CD14-positive monocyte (primary cell): ENCODE measurements at regions not wholly inside any gene's neighbourhood (a gene's known extent, or its start where the extent isn't known, plus 50 kb on each side); places are given as distances from the start of the nearest gene placed in this dataset.

ENCODE experiments used
- DNase-seq, 3 donors: peaks; one replicate each; pipeline ENCODE4 v3.0.0-alpha.2; 2011 to 2022
- H2AFZ ChIP-seq: 2 replicates; pipeline ENCODE4 v1.6.0; 2012; ENCODE audit warnings: mild to moderate bottlenecking, low read depth, low read length, inconsistent platforms; ENCODE audit not compliant: insufficient read depth, poor library complexity, severe bottlenecking
- H3K27ac ChIP-seq, 2 donors: 1 replicate in 1 of 2; 2 replicates in 1 of 2; pipeline ENCODE4 v1.5.1; 2012 to 2013; ENCODE audit warnings: low read length in 2 of 2, control low read depth in 1 of 2, inconsistent platforms in 1 of 2, low read depth in 1 of 2, mild to moderate bottlenecking in 1 of 2
- H3K27me3 ChIP-seq, 2 donors: one replicate each; pipeline versions ENCODE4 v1.6.0 to v1.6.1; 2011 to 2013; ENCODE audit warnings: low read length in 2 of 2; ENCODE audit not compliant: control insufficient read depth in 2 of 2, insufficient read depth in 2 of 2
- H3K36me3 ChIP-seq, 2 donors: replicated peaks in 1 of 2; 1 replicate in 1 of 2; 2 replicates in 1 of 2; pipeline versions ENCODE4 v1.5.1 to v1.6.1; 2012 to 2013; ENCODE audit warnings: low read length in 2 of 2, control low read depth in 1 of 2, inconsistent platforms in 1 of 2, mild to moderate bottlenecking in 1 of 2; ENCODE audit not compliant: insufficient read depth in 2 of 2, control insufficient read depth in 1 of 2
- H3K4me1 ChIP-seq, 2 donors: 1 replicate in 1 of 2; 2 replicates in 1 of 2; pipeline versions ENCODE4 v1.5.1 to v1.6.1; 2012 to 2013; ENCODE audit warnings: low read length in 2 of 2, control low read depth in 1 of 2, inconsistent platforms in 1 of 2, mild to moderate bottlenecking in 1 of 2, moderate library complexity in 1 of 2; ENCODE audit not compliant: insufficient read depth in 2 of 2, control insufficient read depth in 1 of 2
- H3K4me2 ChIP-seq: replicated peaks from 2 replicates; pipeline ENCODE3; 2012; ENCODE audit warnings: low read length, moderate library complexity, mild to moderate bottlenecking; ENCODE audit not compliant: poor library complexity, severe bottlenecking; ENCODE audit errors: extremely low read depth
- H3K4me3 ChIP-seq, 3 experiments: fragments of 200-600 bp in 1 of 3; sonication (generic) in 1 of 3; replicated peaks in 1 of 3; 1 replicate in 2 of 3; 2 replicates in 1 of 3; pipeline ENCODE4 v1.5.1; 2011 to 2013; ENCODE audit warnings: low read length in 3 of 3, mild to moderate bottlenecking in 3 of 3, control low read depth in 2 of 3, low read depth in 2 of 3, inconsistent platforms in 1 of 3, moderate library complexity in 1 of 3
- H3K79me2 ChIP-seq: 2 replicates; pipeline ENCODE4 v1.6.0; 2012; ENCODE audit warnings: mild to moderate bottlenecking, control low read depth, inconsistent platforms, low read length, moderate library complexity; ENCODE audit not compliant: insufficient read depth
- H3K9ac ChIP-seq: 2 replicates; pipeline ENCODE4 v1.6.0; 2017; ENCODE audit warnings: low read length, mild to moderate bottlenecking; ENCODE audit not compliant: insufficient read depth, poor library complexity, severe bottlenecking
- H3K9me3 ChIP-seq, 2 donors: replicated peaks in 1 of 2; 1 replicate in 1 of 2; 2 replicates in 1 of 2; pipeline versions ENCODE4 v1.5.1 to v1.6.1; 2012 to 2013; ENCODE audit warnings: low read length in 2 of 2, control low read depth in 1 of 2; ENCODE audit not compliant: control insufficient read depth in 1 of 2, insufficient read depth in 1 of 2
- H4K20me1 ChIP-seq: 2 replicates; pipeline ENCODE4 v1.6.0; 2012; ENCODE audit warnings: mild to moderate bottlenecking, low read length, control low read depth, moderate library complexity; ENCODE audit not compliant: insufficient read depth
- H3K27ac Mint-ChIP-seq, 7 donors: one replicate each; pipeline ENCODE4 v1.8.0; 2020; ENCODE audit warnings: mild to moderate bottlenecking in 7 of 7, mixed read lengths in 7 of 7, moderate library complexity in 6 of 7, inconsistent platforms in 2 of 7
- H3K27me3 Mint-ChIP-seq, 3 donors: one replicate each; pipeline ENCODE4 v1.8.0; 2021 to 2022; ENCODE audit warnings: low read depth in 3 of 3, mild to moderate bottlenecking in 3 of 3, mixed read lengths in 3 of 3, moderate library complexity in 3 of 3, inconsistent platforms in 1 of 3
- H3K36me3 Mint-ChIP-seq, 2 donors: one replicate each; pipeline ENCODE4 v1.8.0; 2020; ENCODE audit warnings: mixed read lengths in 2 of 2, inconsistent platforms in 1 of 2, mild to moderate bottlenecking in 1 of 2
- H3K4me1 Mint-ChIP-seq: one replicate; pipeline ENCODE4 v1.8.0; 2020; ENCODE audit warnings: mild to moderate bottlenecking, mixed read lengths
- H3K4me3 Mint-ChIP-seq, 2 donors: one replicate each; pipeline ENCODE4 v1.8.0; 2020; ENCODE audit warnings: mild to moderate bottlenecking in 2 of 2, mixed read lengths in 2 of 2, moderate library complexity in 1 of 2
- H3K9me3 Mint-ChIP-seq, 7 donors: one replicate each; pipeline ENCODE4 v1.8.0; 2020 to 2022; ENCODE audit warnings: mixed read lengths in 7 of 7, mild to moderate bottlenecking in 6 of 7, moderate library complexity in 6 of 7, inconsistent platforms in 2 of 7
- CTCF ChIP-seq: fragments of 200-600 bp; IDR thresholded peaks from one replicate; pipeline ENCODE4 v1.8.0; 2022; ENCODE audit warnings: antibody characterized with exemption, mild to moderate bottlenecking
- WGBS: methylation state at CpG from one replicate; pipeline ENCODE4 v1.1.5; 2013; ENCODE audit warnings: missing lambda C conversion rate; ENCODE audit not compliant: insufficient coverage; 5-methylcytosine and 5-hydroxymethylcytosine counted together
- intact Hi-C, 2 donors: fragments of 100-400 bp; cut with micrococcal nuclease; formaldehyde crosslinking; loops; one replicate each; pipeline versions ENCODE4 v1.15.0 to v1.15.1; 2023

DNA sequence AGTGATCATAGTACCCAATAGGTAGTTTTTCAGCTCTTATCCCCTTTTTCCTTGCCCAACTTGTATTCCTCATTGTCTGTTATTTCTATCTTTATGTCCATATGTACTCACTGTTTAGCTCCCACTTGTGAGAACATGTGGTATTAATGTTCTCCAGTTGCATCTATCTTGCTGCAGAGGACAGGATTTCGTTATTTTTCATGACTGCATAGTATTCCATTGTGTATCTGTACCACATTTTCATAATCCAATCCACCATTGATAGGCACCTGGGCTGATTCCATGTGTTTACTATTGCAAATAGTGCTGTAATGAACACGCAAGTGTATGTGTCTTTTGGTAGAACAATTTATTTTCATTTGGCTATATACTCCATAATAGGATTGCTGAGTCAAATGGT lies 819.5 kb upstream of the ADGRB3 start:
- Histone ChIP-seq H3K4me3 (no peak overlapping the region), H3K9ac (no peak overlapping the region), H3K36me3 (no peaks in the 10 kb centered on the region), H3K27ac (no peak overlapping the region), H3K4me2 (no peak overlapping the region), H2AFZ (no peak overlapping the region), H3K9me3 (peaks cover 12 to 20% of the 10 kb centered on the region in 2 donors), H3K27me3 (no peaks in the 10 kb centered on the region), H4K20me1 (no peaks in the 10 kb centered on the region), H3K79me2 (no peaks in the 10 kb centered on the region), H3K4me1 (no peaks in the 10 kb centered on the region)
- no peak overlapping the region for H3K4me3 Mint-ChIP-seq
- no CpG with 5 or more reads among the region's 2 CpGs for WGBS
- H3K27ac Mint-ChIP-seq = no peak overlapping the region
- H3K36me3 Mint-ChIP-seq = no peaks in the 10 kb centered on the region
- no peak for DNase-seq
- no peak for TF ChIP-seq CTCF
- H3K27me3 Mint-ChIP-seq = peaks cover 0 to 4% (median 0%) of the 10 kb centered on the region in 3 donors
- intact Hi-C loops = no loop called here
- H3K4me1 Mint-ChIP-seq = no peaks in the 10 kb centered on the region
- H3K9me3 Mint-ChIP-seq = peaks cover 8 to 24% (median 12%) of the 10 kb centered on the region in 7 donors

GRCh38 chr6:67814262-67814661 lies 820.8 kb upstream of the ADGRB3 start:
- H3K27ac ChIP-seq = no peak overlapping the region
- no peak overlapping the region for H2AFZ ChIP-seq
- no peaks in the 10 kb centered on the region for H4K20me1 ChIP-seq
- H3K27me3 Mint-ChIP-seq = no peaks in the 10 kb centered on the region
- H3K36me3 ChIP-seq = no peaks in the 10 kb centered on the region
- no CpG with 5 or more reads among the region's 3 CpGs for WGBS
- H3K4me1 Mint-ChIP-seq = no peaks in the 10 kb centered on the region
- peaks cover 8 to 16% (median 11%) of the 10 kb centered on the region in 7 donors for H3K9me3 Mint-ChIP-seq
- H3K4me3 ChIP-seq = no peak overlapping the region
- H3K4me2 ChIP-seq = no peak overlapping the region
- no peak overlapping the region for H3K27ac Mint-ChIP-seq
- DNase-seq = no peak
- intact Hi-C loops = no loop called here
- no peak overlapping the region for H3K9ac ChIP-seq
- no peak for TF ChIP-seq CTCF
- no peaks in the 10 kb centered on the region for H3K79me2 ChIP-seq
- no peak overlapping the region for H3K4me3 Mint-ChIP-seq
- H3K36me3 Mint-ChIP-seq = no peaks in the 10 kb centered on the region
- H3K4me1 ChIP-seq = no peaks in the 10 kb centered on the region
- H3K27me3 ChIP-seq = no peaks in the 10 kb centered on the region
- peaks cover 8 to 19% of the 10 kb centered on the region in 2 donors for H3K9me3 ChIP-seq
